SK-N-MC (cell line): ENCODE measurements at regions not wholly inside any gene's neighbourhood (a gene's known extent, or its start where the extent isn't known, plus 50 kb on each side); places are given as distances from the start of the nearest gene placed in this dataset.

ENCODE experiments used
- EZH2 ChIP-seq: fragments of 200-600 bp; sonication (generic); IDR thresholded peaks from one replicate; pipeline ENCODE4 v1.6.1; 2017; ENCODE audit warnings: antibody characterized with exemption
- FOXP2 ChIP-seq: optimal IDR thresholded peaks from 2 replicates; pipeline ENCODE3; 2011; ENCODE audit warnings: mild to moderate bottlenecking, moderate library complexity; ENCODE audit not compliant: insufficient read depth; ENCODE audit errors: extremely low read length, control extremely low read depth
- POLR2AphosphoS5 ChIP-seq: IDR thresholded peaks from 2 replicates; pipeline ENCODE4 v1.6.1; 2012; ENCODE audit warnings: mild to moderate bottlenecking, low read depth, low read length, borderline replicate concordance

DNA sequence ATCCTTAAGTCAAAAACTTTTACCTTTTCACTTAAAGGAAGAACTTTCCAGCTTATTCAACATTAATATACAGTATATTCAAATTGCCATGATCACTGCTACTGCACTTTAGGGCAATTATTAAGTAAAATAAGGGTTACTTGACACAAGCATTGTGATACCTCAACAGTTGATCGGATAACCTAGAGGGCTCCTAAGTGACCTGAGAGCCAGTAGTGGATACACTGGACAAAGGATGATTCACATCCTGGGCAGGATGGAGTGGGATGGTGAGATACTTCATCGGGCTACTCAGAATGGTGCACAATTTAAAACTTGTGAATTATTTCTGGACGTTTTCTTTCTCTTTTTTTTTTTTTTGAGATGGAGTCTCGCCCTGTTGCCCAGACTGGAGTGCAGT lies 54.5 kb upstream of the PPM1J start:
- TF ChIP-seq POLR2AphosphoS5 (no peak), EZH2 (no peak), FOXP2 (no peak)
